ENCODE measurements at regions not wholly inside any gene's neighbourhood (a gene's known extent, or its start where the extent isn't known, plus 50 kb on each side); places are given as distances from the start of the nearest gene placed in this dataset.

DNA sequence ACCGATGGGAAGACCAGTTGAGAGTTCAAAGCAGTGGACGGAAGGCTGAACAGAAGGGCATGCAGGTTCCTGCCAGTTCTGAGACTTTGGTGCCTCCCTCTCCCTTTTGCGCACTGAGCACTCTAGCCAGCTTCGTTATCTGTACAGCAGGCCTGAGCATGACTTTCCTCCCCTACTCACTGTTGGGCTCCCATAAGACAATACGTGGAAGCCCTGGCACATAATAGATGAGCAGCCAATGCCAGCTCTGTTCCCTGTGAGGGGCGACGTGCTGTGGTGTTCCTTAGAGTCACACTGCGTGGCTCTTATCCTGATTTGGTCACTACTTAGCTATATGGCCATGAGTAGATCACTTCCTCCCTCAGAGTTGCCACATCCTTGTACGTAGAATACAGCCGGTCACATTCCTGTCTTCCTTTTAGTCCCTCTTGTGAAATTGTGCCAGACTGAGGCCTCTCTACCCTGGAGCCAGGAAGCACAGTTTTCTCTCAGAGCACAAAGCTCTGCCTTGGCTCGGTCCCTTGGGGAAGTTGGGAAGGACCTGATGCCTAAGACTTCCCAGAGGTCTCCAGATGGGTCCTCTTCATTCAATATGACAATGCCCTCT lies 160.4 kb upstream of the MAMLD1 start:
- no peak for DNase-seq (ENCODE audit: extremely low read depth in 1 of 4, low spot score in 3 of 4)
- Histone ChIP-seq H3K4me3 (no peak overlapping the region), H3K36me3 (ENCODE audit: control insufficient read depth, insufficient read depth, low read length) (no peaks in the 10 kb centered on the region), H3K79me2 (ENCODE audit: control insufficient read depth, insufficient read depth, low read length) (no peaks in the 10 kb centered on the region), H4K20me1 (replicated peaks; ENCODE audit: control insufficient read depth, insufficient read depth, low read length) (no peaks in the 10 kb centered on the region; the same call in 1 of the 2 replicates), H3K9me1 (ENCODE audit: control insufficient read depth, insufficient read depth, low read length) (no peaks in the 10 kb centered on the region), H3K4me1 (replicated peaks in 1 of 2; ENCODE audit: control insufficient read depth in 2 of 2, insufficient read depth in 2 of 2, low read length in 2 of 2) (no peaks in the 10 kb centered on the region), H3K27ac (ENCODE audit: extremely low read depth, low read depth, low read length) (no peak overlapping the region), H3K9ac (ENCODE audit: insufficient read depth in 1 of 2, low read depth in 2 of 2, low read length in 2 of 2) (no peak overlapping the region), H3K27me3 (ENCODE audit: control insufficient read depth in 2 of 2, insufficient read depth in 2 of 2, low read length in 2 of 2) (no peaks in the 10 kb centered on the region; a peak in 2 of 5 replicates), H2AFZ (ENCODE audit: low read depth, low read length) (no peak overlapping the region), H3K9me3 (replicated peaks; ENCODE audit: control insufficient read depth, insufficient read depth, low read depth, low read length) (no peaks in the 10 kb centered on the region), H3K4me2 (ENCODE audit: insufficient read depth, low read length) (no peak overlapping the region)
- POLR2A ChIA-PET, result no interaction called here
- under 1% methylated on average over 9 of the region's 11 CpGs for WGBS (ENCODE audit: insufficient coverage, low coverage, missing lambda C conversion rate)
- BruUV-seq (replicated peaks), result no TSS peak
- intact Hi-C loops (cut with micrococcal nuclease) (loop anchor here (10.0 kb wide), 1 partner anchor 248 kb away; no protein-coding TSS in a partner anchor), in situ Hi-C loops (cut with MboI) (no loop called here)
- no peak for FAIRE-seq
- CTCF ChIA-PET (ENCODE audit: low intra/inter-chr PET ratio), result no interaction called here
- no peak for ATAC-seq
- TF ChIP-seq ZNF24 (IDR thresholded peaks at IDR 0.05) (no peak), HLTF (IDR thresholded peaks at IDR 0.05) (no peak), KDM5B (IDR thresholded peaks at IDR 0.05; ENCODE audit: insufficient replicate concordance, low read depth, low read length) (no peak), NFIX (CRISPR knock-in tag; IDR thresholded peaks at IDR 0.05; ENCODE audit: low read depth) (no peak), RHOXF2B (CRISPR knock-in tag; conservative IDR thresholded peaks at IDR 0.05) (no peak), ZNF384 (IDR thresholded peaks at IDR 0.05; ENCODE audit: low read depth, low read length) (no peak), ZNF324 (CRISPR knock-in tag; IDR thresholded peaks at IDR 0.05) (no peak), BRD9 (IDR thresholded peaks at IDR 0.05; ENCODE audit: low read depth, partially characterized antibody) (no peak), SAP30 (IDR thresholded peaks at IDR 0.05; ENCODE audit: borderline replicate concordance, insufficient read depth, low read depth, low read length, poor library complexity, severe bottlenecking) (no peak), GATAD2A (IDR thresholded peaks at IDR 0.05) (no peak), CBX2 (IDR thresholded peaks at IDR 0.05; ENCODE audit: insufficient read depth, low read length, poor library complexity, severe bottlenecking) (no peak), NCOA6 (IDR thresholded peaks at IDR 0.05) (no peak), ZNF639 (CRISPR knock-in tag; conservative IDR thresholded peaks at IDR 0.05 in 1 of 2, IDR thresholded peaks at IDR 0.05 in 1 of 2) (no peak), PHB (CRISPR knock-in tag; IDR thresholded peaks at IDR 0.05) (no peak), MYNN (IDR thresholded peaks at IDR 0.05) (no peak), MYNN (CRISPR knock-in tag; IDR thresholded peaks at IDR 0.05) (no peak), DDX20 (tag; IDR thresholded peaks at IDR 0.05; ENCODE audit: low read depth) (no peak)
- TF ChIP-seq, protein P1, sequence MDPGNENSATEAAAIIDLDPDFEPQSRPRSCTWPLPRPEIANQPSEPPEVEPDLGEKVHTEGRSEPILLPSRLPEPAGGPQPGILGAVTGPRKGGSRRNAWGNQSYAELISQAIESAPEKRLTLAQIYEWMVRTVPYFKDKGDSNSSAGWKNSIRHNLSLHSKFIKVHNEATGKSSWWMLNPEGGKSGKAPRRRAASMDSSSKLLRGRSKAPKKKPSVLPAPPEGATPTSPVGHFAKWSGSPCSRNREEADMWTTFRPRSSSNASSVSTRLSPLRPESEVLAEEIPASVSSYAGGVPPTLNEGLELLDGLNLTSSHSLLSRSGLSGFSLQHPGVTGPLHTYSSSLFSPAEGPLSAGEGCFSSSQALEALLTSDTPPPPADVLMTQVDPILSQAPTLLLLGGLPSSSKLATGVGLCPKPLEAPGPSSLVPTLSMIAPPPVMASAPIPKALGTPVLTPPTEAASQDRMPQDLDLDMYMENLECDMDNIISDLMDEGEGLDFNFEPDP (CRISPR knock-in tag; IDR thresholded peaks at IDR 0.05), result no peak
- TF ChIP-seq, protein P2, sequence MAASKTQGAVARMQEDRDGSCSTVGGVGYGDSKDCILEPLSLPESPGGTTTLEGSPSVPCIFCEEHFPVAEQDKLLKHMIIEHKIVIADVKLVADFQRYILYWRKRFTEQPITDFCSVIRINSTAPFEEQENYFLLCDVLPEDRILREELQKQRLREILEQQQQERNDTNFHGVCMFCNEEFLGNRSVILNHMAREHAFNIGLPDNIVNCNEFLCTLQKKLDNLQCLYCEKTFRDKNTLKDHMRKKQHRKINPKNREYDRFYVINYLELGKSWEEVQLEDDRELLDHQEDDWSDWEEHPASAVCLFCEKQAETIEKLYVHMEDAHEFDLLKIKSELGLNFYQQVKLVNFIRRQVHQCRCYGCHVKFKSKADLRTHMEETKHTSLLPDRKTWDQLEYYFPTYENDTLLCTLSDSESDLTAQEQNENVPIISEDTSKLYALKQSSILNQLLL (CRISPR knock-in tag; IDR thresholded peaks at IDR 0.05; ENCODE audit: borderline replicate concordance), result no peak

Measured in K562 (cell line).